KBM-7 (cell line): ENCODE measurements at regions not wholly inside any gene's neighbourhood (a gene's known extent, or its start where the extent isn't known, plus 50 kb on each side); places are given as distances from the start of the nearest gene placed in this dataset.

ENCODE experiments used
- DNase-seq: peaks from one replicate; pipeline ENCODE4 v3.0.0-alpha.2; 2015
- in situ Hi-C: fragments of 300-500 bp; cut with MboI; formaldehyde crosslinking; loops from 2 replicates; pipeline ENCODE4 v1.14.3; 2020; ENCODE audit warnings: low sequenced_read_pairs, low pct_unique_long_range_greater_than_20kb, mixed read lengths

GRCh38 chr1:164477343-164477742 is 81.6 kb upstream of the PBX1 start:
- in situ Hi-C loops, result no loop called here
- DNase-seq, result no peak

- in situ Hi-C loops, result no loop called here
- no peak for DNase-seq
Observed at GRCh38 chr1:164479242-164479641, 79.7 kb upstream of the PBX1 start.

GRCh38 chr1:164480285-164480907 is 78.6 kb upstream of the PBX1 start:
- in situ Hi-C loops, result no loop called here
- DNase-seq, result no peak

- DNase-seq, result no peak
- in situ Hi-C loops, result no loop called here
Observed at GRCh38 chr1:164495905-164496304, 63.1 kb upstream of the PBX1 start.

GRCh38 chr1:164498792-164499191 is 60.2 kb upstream of the PBX1 start:
- in situ Hi-C loops, result no loop called here
- DNase-seq, result no peak

- in situ Hi-C loops, result no loop called here
- DNase-seq, result no peak
Observed at GRCh38 chr1:164504749-164505148, 54.2 kb upstream of the PBX1 start.
